Esophagus squamous epithelium (tissue), 4 donors: ENCODE measurements at regions not wholly inside any gene's neighbourhood (a gene's known extent, or its start where the extent isn't known, plus 50 kb on each side); places are given as distances from the start of the nearest gene placed in this dataset.

Experiments used
- POLR2A ChIP-seq, 4 donors: fragments of 450-650 bp; IDR thresholded peaks; one replicate each; pipeline ENCODE4 v1.6.1; 2017; ENCODE audit warnings: antibody characterized with exemption in 4 of 4, mild to moderate bottlenecking in 4 of 4, moderate library complexity in 3 of 4
- TF ChIP-seq, protein P1 (sequence below), 6 experiments: fragments of 450-650 bp in 4 of 6; fragments of 200-600 bp in 2 of 6; sonication (generic) in 2 of 6; IDR thresholded peaks; one replicate each; pipeline ENCODE4 v1.5.1; 2016 to 2019; ENCODE audit warnings: antibody characterized with exemption in 6 of 6, mild to moderate bottlenecking in 4 of 6, moderate library complexity in 4 of 6

DNA sequence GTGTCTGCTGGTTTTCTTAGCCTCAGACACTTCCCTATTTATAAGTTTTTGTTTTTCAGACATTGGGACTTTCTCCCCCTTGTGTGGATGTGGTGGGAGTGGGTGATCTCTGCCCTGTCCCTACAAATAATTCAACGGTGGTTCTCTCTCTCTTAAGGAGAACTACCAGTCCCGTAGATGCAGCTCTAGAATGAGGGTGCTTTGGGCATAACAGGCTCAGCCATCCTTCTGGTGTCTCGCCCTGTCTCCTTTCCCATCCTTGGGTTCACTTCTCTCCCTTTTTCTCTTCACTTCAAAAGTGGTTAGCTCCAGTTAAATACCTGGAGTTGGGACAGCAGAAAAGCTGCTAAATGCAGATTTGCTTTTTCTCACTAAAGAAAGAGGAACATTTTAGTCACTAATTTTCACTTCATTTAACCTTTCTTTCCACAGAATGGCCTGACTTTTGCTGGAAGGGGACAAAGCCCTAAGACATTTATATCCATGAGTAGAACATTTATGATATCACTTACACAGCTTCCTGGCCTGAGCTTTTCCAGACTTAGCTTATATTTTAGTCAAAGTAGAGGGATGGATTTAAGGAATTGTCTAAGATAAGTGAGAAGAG, 121.2 kb upstream of the CXCR4 start:
- TF ChIP-seq, protein P1, sequence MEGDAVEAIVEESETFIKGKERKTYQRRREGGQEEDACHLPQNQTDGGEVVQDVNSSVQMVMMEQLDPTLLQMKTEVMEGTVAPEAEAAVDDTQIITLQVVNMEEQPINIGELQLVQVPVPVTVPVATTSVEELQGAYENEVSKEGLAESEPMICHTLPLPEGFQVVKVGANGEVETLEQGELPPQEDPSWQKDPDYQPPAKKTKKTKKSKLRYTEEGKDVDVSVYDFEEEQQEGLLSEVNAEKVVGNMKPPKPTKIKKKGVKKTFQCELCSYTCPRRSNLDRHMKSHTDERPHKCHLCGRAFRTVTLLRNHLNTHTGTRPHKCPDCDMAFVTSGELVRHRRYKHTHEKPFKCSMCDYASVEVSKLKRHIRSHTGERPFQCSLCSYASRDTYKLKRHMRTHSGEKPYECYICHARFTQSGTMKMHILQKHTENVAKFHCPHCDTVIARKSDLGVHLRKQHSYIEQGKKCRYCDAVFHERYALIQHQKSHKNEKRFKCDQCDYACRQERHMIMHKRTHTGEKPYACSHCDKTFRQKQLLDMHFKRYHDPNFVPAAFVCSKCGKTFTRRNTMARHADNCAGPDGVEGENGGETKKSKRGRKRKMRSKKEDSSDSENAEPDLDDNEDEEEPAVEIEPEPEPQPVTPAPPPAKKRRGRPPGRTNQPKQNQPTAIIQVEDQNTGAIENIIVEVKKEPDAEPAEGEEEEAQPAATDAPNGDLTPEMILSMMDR (IDR thresholded peaks at IDR 0.05), result no peak
- TF ChIP-seq POLR2A (IDR thresholded peaks at IDR 0.05), result peak in 1 of 4 donors; percentile 27
